ENCODE measurements at regions not wholly inside any gene's neighbourhood (a gene's known extent, or its start where the extent isn't known, plus 50 kb on each side); places are given as distances from the start of the nearest gene placed in this dataset.
A peak's percentile ranks its signal among the peaks of the same experiment; 100 is the strongest.

GRCh38 chr6:113271437-113271836 lies 585.7 kb upstream of the MARCKS start:
- no peak for DNase-seq

GRCh38 chr6:113276601-113277000 lies 580.5 kb upstream of the MARCKS start:
- no peak for DNase-seq

- DNase-seq: no peak
Measured at GRCh38 chr6:113277111-113277510, 580.0 kb upstream of the MARCKS start.

- no peak for DNase-seq
Measured at GRCh38 chr6:113281014-113281413, 576.1 kb upstream of the MARCKS start.

GRCh38 chr6:113281431-113281830 lies 575.7 kb upstream of the MARCKS start:
- DNase-seq: no peak

- DNase-seq: no peak
Measured at GRCh38 chr6:113287396-113287795, 569.7 kb upstream of the MARCKS start.

- DNase-seq: no peak
Measured at GRCh38 chr6:113288409-113288808, 568.7 kb upstream of the MARCKS start.

GRCh38 chr6:113289166-113289565 lies 568.0 kb upstream of the MARCKS start:
- no peak for DNase-seq

GRCh38 chr6:113290684-113291083 lies 566.5 kb upstream of the MARCKS start:
- no peak for DNase-seq

- no peak for DNase-seq
Measured at GRCh38 chr6:113291751-113292445, 565.2 kb upstream of the MARCKS start.

- no peak for DNase-seq
Measured at GRCh38 chr6:113292646-113293422, 564.3 kb upstream of the MARCKS start.

GRCh38 chr6:113293423-113293740 lies 563.8 kb upstream of the MARCKS start:
- DNase-seq: no peak

- no peak for DNase-seq
Measured at GRCh38 chr6:113299531-113299930, 557.6 kb upstream of the MARCKS start.

- DNase-seq: no peak
Measured at GRCh38 chr6:113301651-113302050, 555.5 kb upstream of the MARCKS start.

GRCh38 chr6:113304116-113304515 lies 553.0 kb upstream of the MARCKS start:
- no peak for DNase-seq

GRCh38 chr6:113306552-113307145 lies 550.5 kb upstream of the MARCKS start:
- peak; percentile 4 for DNase-seq

GRCh38 chr6:113308266-113308665 lies 548.9 kb upstream of the MARCKS start:
- DNase-seq: no peak

GRCh38 chr6:113313841-113314240 lies 543.3 kb upstream of the MARCKS start:
- no peak for DNase-seq

GRCh38 chr6:113315165-113315564 lies 542.0 kb upstream of the MARCKS start:
- no peak for DNase-seq

- DNase-seq: no peak
Measured at GRCh38 chr6:113315879-113316278, 541.3 kb upstream of the MARCKS start.

- DNase-seq: no peak
Measured at GRCh38 chr6:113317442-113317841, 539.7 kb upstream of the MARCKS start.

GRCh38 chr6:113317891-113318574 lies 539.1 kb upstream of the MARCKS start:
- DNase-seq: peak; percentile 21

- DNase-seq: peak; percentile 21
Measured at GRCh38 chr6:113318575-113318917, 538.6 kb upstream of the MARCKS start.

- no peak for DNase-seq
Measured at GRCh38 chr6:113320653-113321052, 536.5 kb upstream of the MARCKS start.
